K562 (cell line): ENCODE measurements at regions not wholly inside any gene's neighbourhood (a gene's known extent, or its start where the extent isn't known, plus 50 kb on each side); places are given as distances from the start of the nearest gene placed in this dataset.

Source experiments
- CHD1 ChIP-seq: fragments of 200-600 bp; sonication (generic); IDR thresholded peaks from one replicate; pipeline ENCODE4 v1.6.1; 2012; ENCODE audit warnings: mild to moderate bottlenecking, moderate library complexity, low read length, inconsistent platforms
- COPS2 ChIP-seq: fragments of 450-650 bp; conservative IDR thresholded peaks from 2 replicates; pipeline ENCODE4 v1.6.1; 2016; ENCODE audit warnings: mild to moderate bottlenecking, moderate library complexity
- HEY1 ChIP-seq: fragments of 250-450 bp; sonication (Bioruptor Pico); IDR thresholded peaks from 2 replicates; pipeline ENCODE4 v1.5.0; 2020; ENCODE audit warnings: mild to moderate bottlenecking, moderate library complexity, borderline replicate concordance
- HNRNPLL ChIP-seq: fragments of 200-400 bp; formaldehyde crosslinking; IDR thresholded peaks from 2 replicates; pipeline ENCODE4 v1.6.1; 2017; ENCODE audit warnings: low read length, low read depth, mild to moderate bottlenecking; ENCODE audit not compliant: poor library complexity, severe bottlenecking
- IFI16 ChIP-seq: fragments of 250-450 bp; sonication (Bioruptor Pico); IDR thresholded peaks from 2 replicates; pipeline ENCODE4 v2.1.2; 2022; ENCODE audit warnings: mild to moderate bottlenecking, inconsistent platforms
- KDM4B ChIP-seq, 2 experiments: fragments of 450-650 bp in 1 of 2; sonication (generic) in 1 of 2; IDR thresholded peaks; 2 replicates each; pipeline ENCODE4 v1.6.1; 2016 to 2017; ENCODE audit warnings: borderline replicate concordance in 2 of 2, antibody characterized with exemption in 1 of 2, low read depth in 1 of 2, mild to moderate bottlenecking in 1 of 2
- LARP7 ChIP-seq: fragments of 450-650 bp; IDR thresholded peaks from 2 replicates; pipeline ENCODE4 v1.6.1; 2016
- PPARD ChIP-seq: fragments of 250-450 bp; sonication (Bioruptor Pico); IDR thresholded peaks from 2 replicates; pipeline ENCODE4 v1.8.0; 2022; ENCODE audit warnings: inconsistent platforms, mild to moderate bottlenecking, moderate library complexity
- PRPF4 ChIP-seq: fragments of 200-400 bp; formaldehyde crosslinking; IDR thresholded peaks from one replicate; pipeline ENCODE4 v1.6.1; 2017; ENCODE audit warnings: low read length, low read depth, mild to moderate bottlenecking; ENCODE audit not compliant: insufficient read depth, poor library complexity, severe bottlenecking
- SNIP1 ChIP-seq: fragments of 450-650 bp; IDR thresholded peaks from 2 replicates; pipeline ENCODE4 v1.7.1; 2017; ENCODE audit warnings: low read depth, mild to moderate bottlenecking
- SRSF1 ChIP-seq: fragments of 200-400 bp; formaldehyde crosslinking; IDR thresholded peaks from 2 replicates; pipeline ENCODE4 v1.6.1; 2017; ENCODE audit warnings: mild to moderate bottlenecking, low read depth, low read length, moderate library complexity
- TCF7L2 ChIP-seq: fragments of 150-350 bp; IDR thresholded peaks from 2 replicates; pipeline ENCODE4 v1.6.1; 2016; ENCODE audit warnings: low read depth, mild to moderate bottlenecking, low read length, moderate library complexity
- ZNF175 ChIP-seq: fragments of 200-800 bp; sonication (Bioruptor generic); IDR thresholded peaks from 2 replicates; pipeline ENCODE4 v1.6.1; 2016; ENCODE audit warnings: low read depth, mild to moderate bottlenecking, missing genetic modification characterization, missing compliant biosample characterization
- ZNF347 ChIP-seq: fragments of 450-650 bp; formaldehyde crosslinking; IDR thresholded peaks from 2 replicates; pipeline ENCODE4 v1.4.0; 2020; ENCODE audit warnings: low read depth, mild to moderate bottlenecking, moderate library complexity
- ZNF354B ChIP-seq: fragments of 250-450 bp; sonication (Bioruptor Pico); IDR thresholded peaks from 2 replicates; pipeline ENCODE4 v1.4.0; 2020
- ZNF780A ChIP-seq: fragments of 250-450 bp; sonication (Bioruptor Pico); IDR thresholded peaks from 2 replicates; pipeline ENCODE4 v1.5.0; 2021; ENCODE audit warnings: mild to moderate bottlenecking
- TF ChIP-seq, protein P1 (sequence below): fragments of 450-650 bp; formaldehyde crosslinking; IDR thresholded peaks from 2 replicates; pipeline ENCODE4 v1.4.0; 2022; ENCODE audit warnings: missing genetic modification characterization
- TF ChIP-seq, protein P2 (sequence below): fragments of 250-450 bp; sonication (Bioruptor Pico); IDR thresholded peaks from 2 replicates; pipeline ENCODE4 v1.8.0; 2022; ENCODE audit warnings: moderate library complexity, mild to moderate bottlenecking, inconsistent platforms
- TF ChIP-seq, protein P3 (sequence below): fragments of 250-450 bp; sonication (Bioruptor Pico); IDR thresholded peaks from 2 replicates; pipeline ENCODE4 v1.8.0; 2021; ENCODE audit warnings: mild to moderate bottlenecking, moderate library complexity
- TF ChIP-seq, protein P4 (sequence below): fragments of 450-650 bp; IDR thresholded peaks from 2 replicates; pipeline ENCODE4 v1.7.1; 2018; ENCODE audit warnings: mild to moderate bottlenecking, low read depth; ENCODE audit not compliant: partially characterized antibody
- TF ChIP-seq, protein P5 (sequence below): fragments of 250-450 bp; sonication (Bioruptor Pico); IDR thresholded peaks from 2 replicates; pipeline ENCODE4 v1.8.0; 2021; ENCODE audit warnings: moderate library complexity, mild to moderate bottlenecking, inconsistent platforms
- TF ChIP-seq, protein P6 (sequence below): sonication (generic); formaldehyde crosslinking; IDR thresholded peaks from 2 replicates; pipeline ENCODE4 v1.9.0; 2022; ENCODE audit warnings: mild to moderate bottlenecking, missing genetic modification reagents

DNA sequence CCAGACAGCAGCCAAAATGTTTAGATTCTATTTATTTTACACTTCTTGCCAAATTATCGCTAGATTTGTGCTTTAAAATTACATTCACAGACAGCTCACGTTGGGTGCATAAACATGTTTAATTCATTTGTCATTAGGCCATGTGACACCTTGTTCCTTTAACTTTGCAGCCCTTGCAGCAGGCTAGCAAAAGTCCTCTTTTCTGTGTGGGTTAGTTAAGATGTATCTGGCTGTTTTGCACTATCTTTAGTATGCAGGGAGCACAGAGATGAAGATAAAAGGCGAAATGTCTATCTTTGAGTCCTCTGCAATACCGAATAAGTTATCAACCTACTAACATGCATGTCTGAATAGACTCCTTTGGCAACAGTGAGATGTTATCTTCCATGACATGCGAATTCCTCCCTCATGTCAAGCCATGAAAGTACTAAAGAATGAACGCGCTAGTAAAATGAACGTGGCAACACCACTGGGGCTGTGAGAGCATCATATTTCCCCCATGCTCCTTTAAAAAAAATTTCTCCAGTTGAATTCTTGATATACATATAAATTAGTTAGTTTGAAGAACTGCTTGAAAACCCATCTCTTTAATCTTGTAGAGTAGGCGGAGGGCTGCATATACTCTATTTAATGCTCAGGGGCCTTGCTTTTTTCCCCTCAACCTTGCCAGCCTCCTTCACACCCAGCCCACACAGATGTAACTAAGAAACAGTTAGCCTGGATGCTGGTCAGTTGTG lies 620.4 kb upstream of the NR2F2 start (continued):
- TF ChIP-seq HNRNPLL (no peak), ZNF780A (CRISPR knock-in tag) (no peak), COPS2 (no peak), LARP7 (no peak), PRPF4 (no peak), PPARD (CRISPR knock-in tag) (no peak), ZNF354B (no peak), CHD1 (no peak), HEY1 (no peak), ZNF175 (CRISPR knock-in tag) (peak; percentile 70; the same call in 1 of the 2 replicates), SNIP1 (no peak), TCF7L2 (no peak), KDM4B (IDR thresholded peaks at IDR 0.05; ENCODE audit: borderline replicate concordance in 2 of 2, low read depth in 1 of 2) (no peak), ZNF347 (CRISPR knock-in tag) (no peak), IFI16 (CRISPR knock-in tag) (no peak), SRSF1 (no peak)
- TF ChIP-seq, protein P1, sequence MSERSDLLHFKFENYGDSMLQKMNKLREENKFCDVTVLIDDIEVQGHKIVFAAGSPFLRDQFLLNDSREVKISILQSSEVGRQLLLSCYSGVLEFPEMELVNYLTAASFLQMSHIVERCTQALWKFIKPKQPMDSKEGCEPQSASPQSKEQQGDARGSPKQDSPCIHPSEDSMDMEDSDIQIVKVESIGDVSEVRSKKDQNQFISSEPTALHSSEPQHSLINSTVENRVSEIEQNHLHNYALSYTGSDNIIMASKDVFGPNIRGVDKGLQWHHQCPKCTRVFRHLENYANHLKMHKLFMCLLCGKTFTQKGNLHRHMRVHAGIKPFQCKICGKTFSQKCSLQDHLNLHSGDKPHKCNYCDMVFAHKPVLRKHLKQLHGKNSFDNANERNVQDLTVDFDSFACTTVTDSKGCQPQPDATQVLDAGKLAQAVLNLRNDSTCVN, result no peak
- TF ChIP-seq, protein P2, sequence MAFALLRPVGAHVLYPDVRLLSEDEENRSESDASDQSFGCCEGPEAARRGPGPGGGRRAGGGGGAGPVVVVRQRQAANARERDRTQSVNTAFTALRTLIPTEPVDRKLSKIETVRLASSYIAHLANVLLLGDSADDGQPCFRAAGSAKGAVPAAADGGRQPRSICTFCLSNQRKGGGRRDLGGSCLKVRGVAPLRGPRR (CRISPR knock-in tag), result no peak
- TF ChIP-seq, protein P3, sequence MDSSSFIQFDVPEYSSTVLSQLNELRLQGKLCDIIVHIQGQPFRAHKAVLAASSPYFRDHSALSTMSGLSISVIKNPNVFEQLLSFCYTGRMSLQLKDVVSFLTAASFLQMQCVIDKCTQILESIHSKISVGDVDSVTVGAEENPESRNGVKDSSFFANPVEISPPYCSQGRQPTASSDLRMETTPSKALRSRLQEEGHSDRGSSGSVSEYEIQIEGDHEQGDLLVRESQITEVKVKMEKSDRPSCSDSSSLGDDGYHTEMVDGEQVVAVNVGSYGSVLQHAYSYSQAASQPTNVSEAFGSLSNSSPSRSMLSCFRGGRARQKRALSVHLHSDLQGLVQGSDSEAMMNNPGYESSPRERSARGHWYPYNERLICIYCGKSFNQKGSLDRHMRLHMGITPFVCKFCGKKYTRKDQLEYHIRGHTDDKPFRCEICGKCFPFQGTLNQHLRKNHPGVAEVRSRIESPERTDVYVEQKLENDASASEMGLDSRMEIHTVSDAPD (CRISPR knock-in tag), result no peak
- TF ChIP-seq, protein P4, sequence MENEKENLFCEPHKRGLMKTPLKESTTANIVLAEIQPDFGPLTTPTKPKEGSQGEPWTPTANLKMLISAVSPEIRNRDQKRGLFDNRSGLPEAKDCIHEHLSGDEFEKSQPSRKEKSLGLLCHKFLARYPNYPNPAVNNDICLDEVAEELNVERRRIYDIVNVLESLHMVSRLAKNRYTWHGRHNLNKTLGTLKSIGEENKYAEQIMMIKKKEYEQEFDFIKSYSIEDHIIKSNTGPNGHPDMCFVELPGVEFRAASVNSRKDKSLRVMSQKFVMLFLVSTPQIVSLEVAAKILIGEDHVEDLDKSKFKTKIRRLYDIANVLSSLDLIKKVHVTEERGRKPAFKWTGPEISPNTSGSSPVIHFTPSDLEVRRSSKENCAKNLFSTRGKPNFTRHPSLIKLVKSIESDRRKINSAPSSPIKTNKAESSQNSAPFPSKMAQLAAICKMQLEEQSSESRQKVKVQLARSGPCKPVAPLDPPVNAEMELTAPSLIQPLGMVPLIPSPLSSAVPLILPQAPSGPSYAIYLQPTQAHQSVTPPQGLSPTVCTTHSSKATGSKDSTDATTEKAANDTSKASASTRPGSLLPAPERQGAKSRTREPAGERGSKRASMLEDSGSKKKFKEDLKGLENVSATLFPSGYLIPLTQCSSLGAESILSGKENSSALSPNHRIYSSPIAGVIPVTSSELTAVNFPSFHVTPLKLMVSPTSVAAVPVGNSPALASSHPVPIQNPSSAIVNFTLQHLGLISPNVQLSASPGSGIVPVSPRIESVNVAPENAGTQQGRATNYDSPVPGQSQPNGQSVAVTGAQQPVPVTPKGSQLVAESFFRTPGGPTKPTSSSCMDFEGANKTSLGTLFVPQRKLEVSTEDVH, result peak; percentile 39
- TF ChIP-seq, protein P5, sequence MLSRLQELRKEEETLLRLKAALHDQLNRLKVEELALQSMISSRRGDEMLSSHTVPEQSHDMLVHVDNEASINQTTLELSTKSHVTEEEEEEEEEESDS (CRISPR knock-in tag), result no peak
- TF ChIP-seq, protein P6, sequence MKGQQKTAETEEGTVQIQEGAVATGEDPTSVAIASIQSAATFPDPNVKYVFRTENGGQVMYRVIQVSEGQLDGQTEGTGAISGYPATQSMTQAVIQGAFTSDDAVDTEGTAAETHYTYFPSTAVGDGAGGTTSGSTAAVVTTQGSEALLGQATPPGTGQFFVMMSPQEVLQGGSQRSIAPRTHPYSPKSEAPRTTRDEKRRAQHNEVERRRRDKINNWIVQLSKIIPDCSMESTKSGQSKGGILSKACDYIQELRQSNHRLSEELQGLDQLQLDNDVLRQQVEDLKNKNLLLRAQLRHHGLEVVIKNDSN (CRISPR knock-in tag), result peak; percentile 45; the same call in 1 of the 2 replicates
